Retina (tissue), 1 donor: ENCODE measurements at regions not wholly inside any gene's neighbourhood (a gene's known extent, or its start where the extent isn't known, plus 50 kb on each side); places are given as distances from the start of the nearest gene placed in this dataset.

Source experiments
- DNase-seq: peaks from one replicate; pipeline ENCODE4 v3.0.0-alpha.2; 2016

DNA sequence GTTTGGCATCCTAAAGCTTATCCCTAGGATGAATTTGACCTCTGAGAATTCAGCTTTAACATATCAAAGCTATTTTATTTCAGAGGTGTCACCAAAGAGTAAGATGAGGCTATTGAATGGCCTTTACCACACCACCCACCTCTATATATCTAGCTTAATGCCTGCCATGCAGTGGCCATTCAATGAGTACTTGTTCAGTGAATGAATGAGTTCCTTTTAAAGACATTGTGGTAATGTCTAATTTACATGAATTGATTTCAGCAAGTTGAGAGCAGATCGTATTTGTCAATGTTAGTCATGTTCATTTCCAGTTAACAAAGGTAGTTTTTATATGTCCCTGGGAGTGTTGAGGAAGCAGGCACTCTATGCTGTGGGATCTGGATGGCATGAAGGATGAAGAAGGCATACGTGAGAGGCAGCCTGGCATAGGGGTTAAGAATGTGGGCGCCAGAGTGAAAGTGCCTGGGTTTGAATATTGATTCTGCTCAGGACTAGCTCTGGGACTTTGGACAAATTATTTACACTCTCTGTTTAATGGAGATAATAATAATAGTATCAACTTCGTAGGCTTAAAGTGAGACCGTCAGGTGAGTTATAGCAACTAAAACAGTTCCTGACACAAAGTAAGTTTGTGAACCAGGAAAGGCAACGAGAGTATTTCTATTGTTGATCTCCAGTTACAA, 434.1 kb upstream of the CHST9 start:
- DNase-seq, result no peak

DNA sequence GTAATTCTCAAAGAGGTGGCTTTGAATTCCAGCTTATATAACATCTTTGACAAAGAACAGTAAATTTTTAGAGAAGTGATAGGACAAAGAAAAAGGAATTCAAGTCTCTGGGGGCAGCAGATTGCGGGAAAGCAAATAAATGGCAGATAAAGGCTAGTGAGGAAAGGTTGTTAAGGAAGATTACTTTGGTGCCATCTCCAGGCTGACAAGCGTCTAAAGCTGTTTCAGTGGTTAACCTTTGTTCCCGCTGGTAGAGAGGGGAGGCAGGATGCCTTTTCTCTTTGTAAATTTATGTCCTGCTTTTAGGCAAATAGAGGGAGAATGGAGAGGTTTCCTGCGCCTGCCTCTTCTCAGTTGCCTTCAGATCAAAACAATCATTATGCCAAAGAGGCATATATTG, 431.2 kb upstream of the CHST9 start:
- no peak for DNase-seq

DNA sequence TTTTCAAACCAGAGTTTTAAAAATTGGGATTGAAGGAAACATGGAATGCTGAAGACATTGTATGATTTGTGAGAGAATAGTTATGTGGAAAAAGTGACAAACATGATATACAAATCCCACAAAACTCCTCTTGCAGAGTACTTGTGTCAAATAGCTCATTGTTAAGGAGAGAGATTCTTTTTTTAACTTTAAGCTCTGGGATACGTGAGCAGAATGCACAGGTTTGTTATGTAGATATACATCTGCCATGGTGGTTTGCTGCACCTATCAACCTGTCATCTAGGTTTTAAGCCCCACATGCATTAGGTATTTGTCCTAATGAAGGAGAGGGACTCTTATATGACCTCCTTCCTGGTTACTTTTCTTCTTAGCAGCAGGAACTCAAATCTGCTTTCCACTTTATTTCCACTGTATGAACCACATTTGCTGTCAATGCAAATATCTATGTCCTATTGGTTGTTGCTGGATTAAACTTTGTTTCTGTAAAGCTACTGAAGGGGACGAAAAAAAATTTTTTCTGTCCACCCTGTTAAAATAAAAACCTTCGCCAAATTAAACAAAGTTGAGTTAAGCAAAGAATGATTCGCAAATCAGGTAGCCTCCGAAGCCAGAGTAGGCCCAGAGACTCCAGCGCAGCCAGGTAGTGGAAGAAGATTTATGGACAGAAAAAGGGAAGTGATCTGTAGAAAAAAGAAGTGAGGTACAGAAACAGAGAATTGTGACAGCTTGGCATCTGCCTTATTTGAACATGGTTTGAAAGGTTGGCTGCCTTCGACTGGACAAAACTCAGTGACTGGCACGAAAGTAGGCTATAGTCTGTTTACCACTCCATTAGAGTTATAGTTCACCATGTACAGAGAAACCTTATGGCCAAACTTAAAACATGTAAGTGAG, 430.1 kb upstream of the CHST9 start:
- no peak for DNase-seq

DNA sequence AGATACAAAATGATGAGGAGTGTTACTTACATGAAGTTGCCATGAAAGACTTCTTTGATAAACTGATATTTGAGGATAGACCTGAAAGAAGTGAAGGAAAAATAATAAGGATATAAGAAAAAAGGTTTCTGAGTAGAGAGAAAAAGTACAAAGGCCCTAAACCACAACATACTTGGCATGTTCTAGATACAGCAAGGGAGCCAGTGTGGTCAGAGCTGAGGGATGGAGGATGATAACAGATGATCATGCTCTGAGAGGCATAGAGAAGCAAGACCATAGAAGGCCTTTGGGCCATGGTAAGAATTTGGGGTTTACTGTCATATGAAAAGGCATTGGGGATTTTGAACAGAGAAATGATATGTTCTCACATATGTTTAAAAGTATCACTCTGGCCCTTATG, 424.1 kb upstream of the CHST9 start:
- no peak for DNase-seq

DNA sequence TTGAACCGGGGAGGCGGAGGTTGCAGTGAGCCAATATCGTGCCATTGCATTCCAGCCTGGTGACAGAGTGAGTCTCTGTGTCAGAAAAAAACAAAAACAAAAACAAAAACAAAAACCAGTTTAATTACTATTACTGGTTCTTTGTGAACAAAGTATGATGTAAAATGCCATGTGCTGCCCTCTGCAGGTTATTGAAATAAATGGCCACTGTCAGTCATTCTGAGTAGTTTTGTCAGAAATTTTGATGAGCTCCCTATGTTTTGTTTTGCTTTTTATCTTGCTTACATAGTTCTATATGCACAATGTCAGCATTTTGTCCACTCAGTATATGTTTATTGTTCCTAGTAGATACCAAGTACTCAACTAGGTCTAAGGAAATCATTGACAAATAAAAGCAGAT, 423.6 kb upstream of the CHST9 start:
- no peak for DNase-seq

DNA sequence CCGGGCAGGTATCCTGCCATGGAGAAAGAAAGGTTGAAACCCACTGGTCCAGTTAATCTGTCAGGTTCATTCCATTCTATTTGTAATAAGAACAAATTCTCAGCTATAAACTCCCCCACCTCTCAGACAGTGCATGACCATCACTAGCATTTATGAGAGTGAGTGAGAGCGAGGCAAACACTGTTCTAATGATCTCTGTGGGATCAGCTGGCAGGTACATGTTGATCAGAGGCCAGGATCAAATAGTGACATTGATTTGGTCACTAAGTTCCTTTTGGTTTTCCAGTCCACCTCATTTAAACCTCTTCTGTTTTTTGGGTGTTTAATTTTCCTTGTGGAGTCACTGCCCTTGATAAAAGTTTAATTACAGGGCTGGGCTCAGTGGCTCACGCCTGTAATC, 423.1 kb upstream of the CHST9 start:
- DNase-seq, result no peak

DNA sequence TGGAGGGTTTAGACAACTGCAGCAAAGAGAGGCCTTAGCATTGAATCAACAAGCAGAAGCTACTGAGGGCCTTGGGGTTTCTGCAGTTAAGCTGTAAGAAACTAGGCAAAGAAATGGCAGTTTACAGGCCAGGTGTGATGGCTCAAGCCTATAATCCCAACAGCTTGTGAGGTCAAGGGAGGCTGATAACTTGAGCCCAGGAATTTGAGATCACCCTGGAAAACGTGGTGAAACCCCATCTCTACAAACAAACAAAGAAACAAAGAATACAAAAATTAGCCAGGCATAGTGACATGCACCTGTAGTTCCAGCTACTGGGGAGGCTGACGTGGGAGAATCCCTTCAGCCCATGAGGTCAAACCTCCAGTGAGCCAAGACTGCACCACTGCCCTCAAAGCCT, 421.6 kb upstream of the CHST9 start:
- no peak for DNase-seq

DNA sequence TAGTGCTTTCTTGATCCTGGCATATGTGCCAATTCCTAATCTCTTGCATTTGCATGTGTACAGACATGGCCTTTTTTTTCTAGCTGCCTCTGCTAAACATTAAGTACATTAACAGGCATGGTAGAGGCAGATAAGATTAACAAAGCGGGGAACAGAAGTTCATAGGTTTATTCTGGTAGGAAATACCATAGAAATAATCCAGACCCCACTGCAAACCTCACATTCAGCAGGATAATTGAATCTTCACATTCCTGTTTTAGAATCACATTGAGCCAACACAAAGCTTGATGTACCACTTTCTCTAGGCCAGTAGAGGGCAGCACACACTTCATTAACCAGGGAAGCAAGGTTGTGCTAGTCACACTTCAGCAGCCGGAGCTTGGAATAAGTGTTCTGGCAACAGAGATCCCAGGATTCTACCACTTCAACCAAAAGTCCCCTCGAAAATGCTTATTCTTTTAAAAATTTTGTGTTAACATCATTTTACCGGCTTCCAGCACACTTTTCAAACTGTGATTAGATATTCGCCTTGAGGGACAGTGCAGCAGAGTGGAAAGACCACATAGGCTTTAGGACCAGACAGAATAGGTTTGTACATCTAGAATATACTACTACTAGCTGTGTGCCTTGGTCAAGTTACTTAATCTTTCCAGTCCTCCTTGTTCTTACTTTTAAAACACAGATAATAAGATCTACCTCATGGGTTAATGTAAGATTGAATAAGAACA, 420.2 kb upstream of the CHST9 start:
- DNase-seq, result peak; percentile 75

DNA sequence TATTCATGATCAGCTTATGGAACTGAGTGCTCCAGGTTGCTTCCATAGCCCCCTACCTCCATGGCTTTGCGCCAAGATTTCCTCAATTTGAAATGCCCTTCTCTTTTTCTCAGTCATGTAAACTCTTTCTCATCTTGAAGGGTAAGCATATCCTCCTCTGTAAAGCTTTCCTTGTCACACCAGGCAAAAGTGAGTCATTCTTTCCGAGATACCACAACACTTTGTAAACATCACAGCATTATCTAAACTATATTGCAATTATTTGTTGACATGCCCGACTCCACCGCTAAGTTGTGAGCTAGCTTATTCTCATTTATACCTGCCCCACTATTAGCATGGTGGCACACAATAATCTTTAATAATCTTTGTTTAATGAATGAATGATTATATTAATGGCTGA, 419.5 kb upstream of the CHST9 start:
- DNase-seq, result no peak

DNA sequence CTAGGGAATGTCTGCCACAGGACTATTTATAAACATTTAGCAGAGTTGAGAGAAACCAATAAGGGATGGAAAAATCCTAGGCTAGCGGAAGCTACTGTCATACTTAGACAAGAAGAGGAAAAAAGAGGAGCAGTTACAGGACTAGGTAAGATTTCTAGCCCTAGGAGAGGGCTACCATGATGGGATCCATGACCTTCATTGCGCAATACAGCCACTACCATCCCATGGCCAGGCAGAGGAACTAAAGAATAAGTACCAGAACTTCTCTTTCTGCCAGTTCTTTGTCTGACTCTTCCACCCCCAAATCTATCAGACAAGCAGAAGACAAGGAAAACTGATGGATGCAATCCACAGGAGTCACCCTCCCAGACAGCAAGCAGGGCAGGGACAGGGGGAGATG, 417.0 kb upstream of the CHST9 start:
- DNase-seq, result no peak

DNA sequence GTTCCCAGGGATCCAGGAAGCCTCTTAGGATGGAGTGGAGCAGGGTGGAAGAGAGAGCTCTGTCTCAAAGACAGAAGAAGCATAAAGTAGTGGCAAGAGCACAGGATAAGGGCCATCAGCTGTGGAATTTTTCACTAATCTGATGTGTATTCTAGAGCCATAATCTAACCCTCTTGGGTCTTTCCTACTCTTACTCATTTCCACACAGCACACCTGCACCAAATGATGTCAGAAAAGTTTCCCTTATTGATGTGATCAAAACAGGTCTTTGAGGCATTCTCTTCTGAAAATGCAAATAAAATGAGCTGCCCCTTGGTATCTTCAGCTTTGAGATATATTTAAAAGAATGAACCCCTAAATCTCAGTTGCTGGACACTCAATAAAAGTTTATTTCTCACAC, 415.1 kb upstream of the CHST9 start:
- DNase-seq, result no peak

DNA sequence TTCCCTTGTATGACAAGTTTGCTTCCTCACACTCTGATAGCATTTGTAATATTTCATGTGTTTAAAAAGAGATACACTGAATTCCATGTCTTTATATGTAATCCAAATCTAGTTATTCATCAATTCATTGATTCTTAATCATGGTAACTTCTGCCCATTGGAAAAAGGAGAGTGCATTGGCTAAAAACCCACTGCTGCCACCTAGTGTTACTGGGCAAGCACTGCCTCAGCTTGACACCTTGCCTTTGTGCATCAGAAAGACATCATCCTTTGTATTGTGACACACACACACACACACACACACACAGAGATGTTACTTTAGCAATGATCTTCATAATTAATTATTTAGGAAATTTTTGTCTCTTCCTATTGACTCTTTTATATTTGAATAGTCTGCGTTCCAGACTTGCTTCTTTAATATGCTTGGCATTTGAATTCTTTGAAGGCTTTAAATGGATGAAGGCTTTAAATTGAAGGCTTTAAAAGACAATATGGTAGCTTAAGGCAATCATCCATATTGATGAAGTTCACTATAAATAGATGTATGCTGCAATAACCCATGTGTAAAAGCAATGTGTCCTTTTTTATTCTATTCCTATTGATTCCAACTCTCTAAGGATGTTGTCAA, 414.2 kb upstream of the CHST9 start:
- DNase-seq, result peak; percentile 67

DNA sequence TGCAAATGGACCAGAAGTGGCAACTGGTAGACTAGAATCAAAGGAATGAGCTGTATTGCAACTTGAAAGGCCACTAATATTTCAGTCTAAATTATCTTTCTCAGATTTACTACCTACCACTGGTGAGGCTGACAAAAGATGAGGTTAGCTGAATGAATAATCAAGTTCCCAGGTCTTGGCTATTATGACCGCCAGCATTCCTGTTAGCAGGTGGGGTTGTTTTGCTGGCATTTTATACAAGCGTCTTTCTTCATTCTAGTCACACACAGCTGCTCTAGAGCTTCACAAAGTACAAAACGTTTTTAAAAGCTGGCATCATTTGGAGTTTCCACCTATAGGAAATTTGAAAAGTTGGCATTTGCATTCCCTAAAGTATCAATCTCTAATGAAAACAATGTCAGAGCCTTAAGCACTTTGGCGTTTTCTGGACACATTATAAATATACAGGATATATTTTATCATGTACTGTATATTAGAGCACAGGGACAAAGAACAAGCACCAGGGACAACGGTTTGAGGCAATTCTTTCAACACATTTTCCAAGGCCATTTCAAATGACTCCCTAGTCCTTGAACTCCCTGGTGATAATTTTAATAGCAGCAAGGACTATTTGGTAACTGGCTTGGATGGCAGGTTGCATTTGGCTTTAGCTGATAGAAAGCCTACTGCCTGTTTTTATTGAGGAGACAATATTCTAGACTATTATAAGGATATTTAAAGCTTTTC, 410.2 kb upstream of the CHST9 start:
- no peak for DNase-seq

DNA sequence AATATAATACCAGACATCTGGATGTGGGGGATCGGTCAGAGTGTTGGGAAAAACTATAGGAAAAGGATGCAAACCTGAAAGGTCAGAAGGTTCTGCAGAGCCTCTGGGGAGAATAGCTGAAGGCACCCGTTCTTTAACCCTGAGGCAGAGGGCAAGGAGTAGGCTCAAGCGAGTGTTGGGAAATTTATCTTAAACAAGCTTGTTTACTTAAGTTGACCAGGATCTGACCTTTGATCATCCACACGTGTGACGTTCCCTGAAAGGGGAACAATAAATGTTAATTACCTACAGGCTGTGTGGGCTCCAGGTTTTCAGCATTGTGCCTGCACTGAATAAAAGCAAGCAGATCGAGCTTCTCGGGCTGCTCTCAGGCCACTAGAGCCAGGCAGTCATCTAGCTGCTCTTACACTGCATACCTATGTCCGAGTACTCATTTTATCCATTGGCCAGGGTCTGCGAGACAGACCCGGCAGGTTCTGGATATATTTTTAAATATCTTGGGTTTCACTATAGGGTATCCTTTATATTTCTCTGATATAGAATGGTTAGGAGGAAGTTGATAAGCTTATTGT, 400.6 kb upstream of the CHST9 start:
- DNase-seq, result no peak

DNA sequence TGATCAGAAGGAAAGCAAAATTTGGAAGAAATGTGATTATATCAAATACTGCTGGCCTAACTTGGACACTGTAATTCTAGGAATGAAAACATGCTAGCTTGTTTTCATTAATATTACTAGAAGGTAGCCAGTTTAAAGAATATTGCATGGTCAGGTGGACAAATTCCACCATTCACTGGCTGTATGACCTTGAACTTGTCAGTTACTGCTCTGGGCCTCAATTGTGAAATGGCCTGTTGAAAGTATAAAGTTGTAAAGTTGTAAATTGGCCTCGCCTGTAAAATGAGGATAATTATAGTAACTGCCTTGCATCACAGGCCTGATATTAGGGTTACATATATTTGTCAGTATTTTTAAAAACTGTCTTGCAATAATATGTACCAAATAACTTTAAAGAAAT, 398.4 kb upstream of the CHST9 start:
- no peak for DNase-seq

DNA sequence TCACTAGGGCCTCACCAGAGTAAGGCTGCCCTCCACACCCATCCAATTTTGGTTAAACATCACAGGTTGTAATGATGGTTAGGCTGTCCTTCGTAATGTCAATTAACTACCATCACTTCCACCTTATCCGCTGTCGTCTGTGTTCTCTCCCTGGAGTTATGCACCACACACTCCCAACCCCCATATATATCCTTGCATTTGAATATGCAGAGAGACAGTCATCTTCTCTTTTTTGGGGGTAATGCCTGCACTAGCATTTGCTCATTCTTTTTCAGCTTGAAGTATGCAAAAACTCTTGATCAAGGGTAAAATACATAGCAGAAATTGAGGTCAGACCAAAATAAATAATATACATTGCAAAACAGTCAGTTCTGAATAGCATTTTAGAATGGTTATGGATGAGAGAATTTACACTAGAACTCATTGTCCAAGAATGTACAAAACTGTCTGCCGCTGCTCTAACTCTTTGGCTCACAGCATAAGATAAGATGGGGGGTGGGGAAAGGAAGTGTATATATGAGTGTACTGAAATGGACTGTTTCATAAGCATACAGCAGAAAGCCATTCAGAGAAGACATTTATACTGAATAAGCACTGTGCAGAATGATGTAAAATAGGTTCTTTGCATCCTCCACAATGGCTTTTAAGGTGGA, 397.8 kb upstream of the CHST9 start:
- no peak for DNase-seq

DNA sequence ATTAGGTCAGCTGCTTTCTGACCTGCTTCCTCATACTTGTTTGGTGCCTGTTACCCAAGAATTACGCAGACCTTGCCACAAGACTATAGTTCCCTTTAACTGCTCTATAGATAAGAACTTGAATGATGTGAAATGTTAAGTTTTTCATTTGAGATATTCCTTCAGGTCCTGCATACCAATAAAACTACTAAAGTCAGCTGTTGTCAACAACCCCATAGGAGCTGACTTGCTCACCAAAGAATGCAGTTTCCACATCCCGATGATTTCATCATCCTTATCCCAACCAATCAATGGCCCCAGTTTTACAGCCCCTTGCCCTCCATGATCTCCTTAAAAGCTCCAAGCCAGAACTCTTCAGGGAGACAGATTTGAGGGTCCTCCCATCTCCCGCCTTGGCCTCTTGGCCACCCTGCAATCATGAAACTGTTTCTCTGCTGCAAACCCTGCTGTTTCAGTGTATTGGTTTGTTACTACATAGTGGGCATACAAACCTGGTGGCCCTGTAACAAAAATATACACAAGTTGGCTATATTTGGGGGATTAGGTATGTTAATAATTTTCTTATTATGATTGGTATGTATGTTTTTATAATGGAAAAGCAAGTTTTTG, 396.3 kb upstream of the CHST9 start:
- no peak for DNase-seq

DNA sequence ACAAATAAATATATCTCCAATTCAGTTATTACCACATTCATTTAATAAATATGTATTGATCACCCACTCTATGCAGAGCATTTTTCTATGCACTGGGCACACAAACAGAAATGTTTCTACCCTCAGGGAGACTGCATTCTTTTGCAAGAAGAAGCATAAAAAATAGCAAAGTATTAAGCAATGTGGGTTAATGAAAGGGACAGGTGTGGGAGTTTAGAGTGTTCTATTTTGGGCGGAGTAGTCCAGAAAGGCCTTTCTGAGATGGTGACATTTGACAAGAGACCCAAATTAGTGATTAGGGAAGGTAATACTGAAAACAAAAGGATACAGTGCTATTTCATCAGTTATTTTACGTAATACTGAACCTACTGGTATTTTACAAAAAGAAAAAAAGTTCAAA, 394.3 kb upstream of the CHST9 start:
- DNase-seq, result no peak

DNA sequence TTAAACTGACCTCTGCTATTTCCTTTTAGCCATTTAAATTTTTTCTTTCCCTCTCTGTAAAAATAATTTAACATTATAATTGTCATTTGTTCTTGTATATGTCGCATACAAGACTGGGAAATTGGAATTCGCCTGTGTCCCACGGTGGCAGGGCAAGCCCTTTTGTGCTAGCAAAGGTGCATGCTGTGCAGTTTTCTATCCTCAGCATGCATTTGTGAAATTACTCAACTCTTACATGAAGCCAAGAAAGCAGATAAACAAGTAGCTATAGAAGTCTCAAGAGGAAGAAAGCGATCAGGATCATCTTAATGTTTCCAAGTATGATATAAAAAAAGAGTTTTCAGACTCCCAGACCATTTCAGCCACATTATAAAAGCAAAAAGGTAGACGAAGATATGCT, 392.6 kb upstream of the CHST9 start:
- peak; percentile 22 for DNase-seq

DNA sequence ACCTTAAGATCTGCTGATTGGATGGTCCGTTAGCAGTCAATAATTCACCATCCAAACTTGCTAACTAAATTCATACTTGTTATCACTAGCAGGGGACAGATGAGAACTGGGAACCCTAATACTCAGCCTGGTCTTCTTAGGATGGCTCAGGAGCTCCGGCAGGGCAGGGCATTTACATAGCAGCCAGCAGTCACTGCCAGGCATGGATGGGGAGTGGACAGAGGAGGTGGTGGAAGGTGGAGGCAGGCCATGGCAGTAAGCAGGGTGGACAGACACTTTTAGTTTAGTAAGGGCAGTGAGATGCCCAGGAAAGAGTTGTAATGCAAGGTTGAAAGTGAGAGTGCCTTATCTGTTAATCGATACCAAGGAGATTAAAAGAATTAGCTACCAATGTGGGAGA, 392.2 kb upstream of the CHST9 start:
- DNase-seq, result no peak

DNA sequence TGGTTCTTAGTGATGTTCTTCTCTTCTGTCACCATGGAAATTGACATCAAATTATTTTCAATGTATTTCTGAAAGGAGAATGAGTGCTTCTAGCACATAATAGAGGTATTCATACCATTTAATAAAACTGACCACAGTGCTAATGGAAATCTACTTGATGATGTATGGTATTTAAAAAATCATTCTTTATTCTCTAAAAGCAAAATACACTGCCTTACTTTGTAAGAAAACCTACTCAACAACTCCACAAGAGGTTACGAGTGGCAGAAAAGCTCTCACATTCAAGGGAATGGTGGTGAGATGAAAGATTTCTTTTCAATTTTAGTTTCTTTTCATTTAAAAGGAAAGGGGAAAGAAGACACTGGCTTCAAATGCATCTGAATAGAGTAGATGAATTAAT, 382.3 kb upstream of the CHST9 start:
- no peak for DNase-seq
